COLO829 (cell line): ENCODE measurements at regions not wholly inside any gene's neighbourhood (a gene's known extent, or its start where the extent isn't known, plus 50 kb on each side); places are given as distances from the start of the nearest gene placed in this dataset.
A peak's percentile ranks its signal among the peaks of the same experiment; 100 is the strongest.

Source experiments
- DNase-seq: peaks from one replicate; pipeline ENCODE4 v3.0.0; 2012; ENCODE audit warnings: low spot score

DNA sequence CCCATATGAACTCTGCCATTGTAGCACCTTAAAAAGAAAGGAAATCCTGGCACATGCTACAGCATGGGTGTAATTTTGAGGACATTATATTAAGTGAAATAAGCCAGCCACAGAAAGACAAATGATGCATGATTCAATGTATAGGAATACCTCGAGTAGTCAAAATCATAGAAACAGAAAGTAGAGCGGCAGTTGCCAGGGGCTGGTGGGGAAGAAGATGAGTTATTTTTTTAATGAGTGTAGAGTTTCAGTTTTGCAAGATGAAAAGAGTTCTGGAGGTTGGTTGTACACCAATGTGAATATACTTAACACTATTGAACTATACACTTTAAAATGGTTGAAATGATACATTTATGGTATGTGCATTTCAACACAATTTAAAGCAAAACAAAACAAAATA, 133.0 kb downstream of the ZDHHC21 start:
- no peak for DNase-seq

GRCh38 chr9:14554886-14555285, 138.3 kb downstream of the ZDHHC21 start:
- no peak for DNase-seq

DNA sequence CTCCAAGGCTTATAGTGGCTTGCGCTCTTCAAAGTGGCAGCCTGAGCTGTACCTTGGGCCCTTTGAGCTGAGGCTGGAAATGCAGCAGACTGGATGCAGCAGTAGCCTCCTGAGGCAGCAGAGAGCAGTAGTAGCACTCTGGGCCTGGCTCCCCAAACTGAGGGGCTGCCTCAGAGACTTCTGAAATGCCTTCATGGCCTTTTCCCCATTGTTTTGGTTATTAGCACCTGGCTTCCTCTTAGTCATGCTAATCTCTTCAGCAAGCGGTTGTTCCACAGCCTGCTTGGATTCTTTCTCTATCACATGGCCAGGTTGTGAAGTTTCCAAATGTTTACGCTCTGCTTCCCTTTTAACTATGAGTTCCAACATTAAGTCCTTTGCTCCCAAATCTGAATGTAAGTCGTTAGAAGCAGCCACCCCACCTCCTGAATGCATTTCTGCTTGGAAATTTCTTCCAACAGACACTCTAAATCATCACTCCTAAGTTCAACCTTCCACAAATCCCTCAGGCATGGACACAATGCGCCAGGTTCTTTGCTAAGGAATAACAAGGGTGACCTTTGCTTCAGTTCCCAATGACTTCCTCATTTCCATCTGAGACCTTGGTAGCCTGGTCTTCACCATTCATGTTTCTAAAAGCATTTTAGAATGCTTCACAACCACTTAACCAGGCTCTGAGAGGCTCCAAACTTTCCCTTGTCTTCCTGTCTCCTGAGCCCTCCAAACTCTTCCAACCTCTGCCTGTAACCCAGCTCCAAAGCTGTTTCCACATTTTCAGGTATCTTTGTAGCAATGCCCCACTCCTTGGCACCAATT, 145.8 kb downstream of the ZDHHC21 start:
- no peak for DNase-seq

GRCh38 chr9:14546693-14547092, 146.5 kb downstream of the ZDHHC21 start:
- DNase-seq = no peak

- DNase-seq = no peak
Measured at GRCh38 chr9:14542071-14542470, 151.2 kb downstream of the ZDHHC21 start.

DNA sequence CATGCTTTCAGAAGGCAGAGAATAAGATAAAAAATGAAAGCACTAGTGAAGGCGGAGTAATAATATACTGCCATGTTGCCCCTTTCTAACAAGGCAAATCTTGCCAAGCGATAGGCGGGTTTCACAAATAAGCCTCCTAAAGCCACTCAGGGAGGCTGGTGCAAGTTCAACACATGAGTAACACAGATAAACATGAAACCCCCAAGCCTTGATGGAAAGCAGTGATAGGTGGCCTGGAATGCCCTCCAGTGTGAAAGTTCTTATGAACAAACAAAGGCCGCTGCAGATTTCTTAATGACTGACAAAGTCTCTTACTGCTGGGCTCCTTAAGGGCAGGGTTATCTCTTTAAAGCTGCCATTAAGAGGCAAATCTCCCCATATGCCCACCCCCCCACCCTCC, 154.7 kb downstream of the ZDHHC21 start:
- no peak for DNase-seq

GRCh38 chr9:14535161-14535955, 157.9 kb downstream of the ZDHHC21 start:
- no peak for DNase-seq

DNA sequence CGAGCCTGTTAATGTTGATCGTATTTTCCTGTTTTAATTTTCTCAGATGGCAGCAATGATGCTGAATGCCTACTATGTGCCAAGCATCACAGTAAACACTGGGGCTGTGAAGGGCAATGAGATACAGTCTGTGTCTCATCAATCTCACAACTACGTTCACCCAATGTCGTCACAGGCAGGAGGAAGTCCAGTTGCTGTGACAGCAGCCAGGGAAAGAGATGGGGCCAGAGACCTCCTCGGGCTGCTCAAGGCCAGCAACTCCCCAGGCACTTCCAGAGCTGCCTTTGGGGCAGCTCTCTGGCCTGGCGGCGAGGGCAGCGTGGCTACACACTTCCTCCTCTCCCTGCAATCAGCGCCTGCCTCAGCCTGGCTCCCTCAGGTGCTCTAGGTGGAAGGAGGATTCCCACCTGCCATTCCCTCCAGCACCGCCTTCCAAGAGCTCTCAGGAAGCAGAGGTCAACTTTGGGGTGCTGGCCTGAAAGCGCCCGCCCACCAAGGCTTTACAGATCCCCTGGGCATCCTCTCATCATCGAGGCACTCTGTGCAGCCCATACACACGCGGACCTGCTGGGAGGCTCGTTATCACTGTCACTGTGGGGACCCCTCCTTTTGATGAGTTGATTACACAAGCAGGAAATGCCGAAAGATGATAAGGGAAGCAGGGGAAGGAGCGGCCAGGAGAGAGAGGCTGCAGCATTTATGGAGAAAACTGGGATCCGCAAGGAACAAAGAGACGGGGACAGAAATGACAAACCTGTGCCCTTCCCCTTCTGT, 159.2 kb downstream of the ZDHHC21 start:
- no peak for DNase-seq

DNA sequence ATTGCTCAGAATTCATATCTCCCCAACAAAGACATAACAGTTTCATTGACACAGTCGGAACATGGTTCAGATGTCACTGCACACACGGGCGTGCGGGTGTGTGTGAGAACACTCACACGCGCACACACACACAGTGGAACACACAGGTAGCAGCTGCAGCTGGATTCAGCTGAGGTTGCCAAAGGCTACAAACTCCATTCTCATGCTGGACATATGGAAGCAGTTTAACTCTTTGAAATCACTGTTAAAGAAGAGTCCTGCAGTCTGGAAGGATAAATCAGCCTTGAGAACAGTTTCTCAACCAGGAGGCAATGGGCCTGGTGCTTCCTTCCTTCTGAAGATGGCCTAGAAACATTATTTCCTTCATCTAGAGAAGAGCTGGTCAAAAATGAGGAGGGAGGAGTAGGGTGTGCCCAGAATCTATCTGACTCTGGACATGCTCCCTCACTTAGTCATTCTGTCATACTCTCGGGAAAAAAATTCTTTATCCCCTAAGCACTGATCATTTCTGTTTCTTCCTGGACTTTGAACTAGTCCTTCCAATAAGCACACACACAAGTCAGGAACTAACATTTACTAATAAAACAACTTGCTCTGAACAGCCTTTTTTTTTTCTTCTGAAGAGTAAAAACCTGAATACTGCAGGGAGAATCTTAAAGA, 160.6 kb downstream of the ZDHHC21 start:
- DNase-seq = no peak

DNA sequence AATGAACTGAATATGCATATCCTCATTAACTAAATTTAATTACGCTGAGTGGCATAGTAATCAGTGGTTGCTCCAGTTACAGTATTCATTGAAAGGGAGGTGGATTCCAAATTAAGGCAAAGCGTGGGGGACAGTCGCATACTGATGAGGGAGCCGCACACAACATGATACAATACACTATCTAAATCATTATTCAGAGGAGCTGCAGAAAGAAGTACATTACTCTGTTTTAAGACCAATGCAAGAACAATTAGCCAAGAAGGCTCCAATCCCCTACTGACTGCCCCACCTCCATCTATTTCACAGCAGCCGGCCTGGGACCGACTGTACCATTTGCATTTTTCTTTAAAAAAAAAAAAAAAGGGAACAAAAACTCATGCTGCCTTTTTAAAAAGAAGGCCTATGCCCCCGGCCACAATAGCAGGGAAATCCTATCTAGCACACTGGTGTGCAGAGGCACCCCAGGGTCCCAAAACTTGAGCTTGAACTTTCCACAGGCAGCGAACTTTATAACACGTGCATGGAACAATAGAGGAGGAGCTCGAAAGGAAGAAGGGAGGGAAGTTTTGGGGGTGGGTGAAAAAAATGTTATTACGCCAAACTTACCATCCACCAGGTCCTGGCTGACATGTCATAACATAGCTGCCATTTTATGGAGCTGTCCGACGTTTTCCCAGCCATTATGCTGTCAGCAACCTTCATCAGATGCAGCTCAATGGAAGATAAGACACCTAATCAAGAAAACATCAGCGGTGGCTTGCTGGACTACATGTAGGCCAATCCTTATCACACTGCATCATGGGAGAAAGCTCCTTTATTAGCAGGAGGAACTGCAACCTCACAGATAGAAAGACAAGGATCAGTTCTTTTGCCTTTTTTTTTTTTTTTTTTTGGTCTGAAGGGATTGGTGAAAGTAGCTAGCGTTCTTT, 161.6 kb downstream of the ZDHHC21 start:
- no peak for DNase-seq

GRCh38 chr9:14530841-14531240, 162.4 kb downstream of the ZDHHC21 start:
- peak; percentile 13 for DNase-seq

DNA sequence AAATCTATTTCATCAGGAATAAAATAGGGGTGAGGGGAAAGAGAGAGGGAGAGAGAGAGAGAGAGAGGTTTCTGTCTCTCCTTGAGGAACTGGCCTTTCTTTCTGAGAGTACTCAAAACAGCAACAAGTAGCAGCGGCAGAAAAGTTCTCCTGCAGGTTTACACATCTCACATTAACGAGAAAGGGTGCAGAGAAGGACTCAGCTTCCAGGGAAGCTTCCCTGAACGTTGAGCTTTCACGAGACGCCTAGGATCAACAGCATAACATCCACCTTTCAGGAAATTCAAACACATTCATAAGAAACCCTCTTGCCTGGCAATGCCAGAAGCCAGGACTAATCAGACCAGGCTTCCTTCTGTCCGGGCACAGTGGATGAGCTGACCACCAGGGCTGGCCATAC, 162.9 kb downstream of the ZDHHC21 start:
- no peak for DNase-seq

- no peak for DNase-seq
Measured at GRCh38 chr9:14529629-14530028, 163.6 kb downstream of the ZDHHC21 start.

GRCh38 chr9:14529054-14529453, 164.2 kb downstream of the ZDHHC21 start:
- DNase-seq = no peak

DNA sequence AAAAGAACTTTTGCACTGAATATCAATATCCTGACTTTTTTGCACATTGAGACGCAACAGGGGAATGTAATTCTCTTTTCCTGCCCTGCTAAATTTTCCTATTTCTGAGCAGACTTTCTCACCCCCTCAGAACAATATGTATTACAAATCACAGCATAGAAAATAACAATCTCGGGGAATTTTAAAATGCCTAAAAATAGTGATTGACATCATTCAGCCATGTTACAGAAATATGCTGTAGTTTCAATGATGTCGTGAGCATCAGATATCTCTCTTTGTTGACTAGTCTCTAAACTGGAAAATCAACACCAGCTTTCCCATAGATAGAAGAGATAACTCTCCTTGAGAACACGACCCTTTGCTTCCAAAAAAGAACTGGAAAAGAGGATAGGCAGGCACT, 166.7 kb downstream of the ZDHHC21 start:
- DNase-seq = no peak

DNA sequence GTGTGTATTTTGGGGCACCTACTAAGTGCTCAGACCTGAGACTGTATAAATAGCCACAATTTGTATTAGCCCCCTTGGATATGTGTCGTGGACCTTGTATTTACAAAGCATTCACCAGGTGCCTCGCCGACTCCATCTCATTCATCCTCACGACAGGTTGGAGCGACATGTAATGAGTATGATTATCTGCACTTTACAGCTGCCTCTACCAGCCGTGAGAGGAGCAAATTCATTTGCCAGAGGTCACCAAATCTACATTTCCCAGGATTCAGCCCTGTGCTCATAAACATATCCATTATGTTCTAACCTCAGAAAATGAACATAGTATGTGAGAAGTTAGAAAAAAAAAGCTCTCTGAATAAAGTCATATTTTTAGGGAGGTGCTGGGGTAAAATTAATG, 167.4 kb downstream of the ZDHHC21 start:
- DNase-seq = no peak

DNA sequence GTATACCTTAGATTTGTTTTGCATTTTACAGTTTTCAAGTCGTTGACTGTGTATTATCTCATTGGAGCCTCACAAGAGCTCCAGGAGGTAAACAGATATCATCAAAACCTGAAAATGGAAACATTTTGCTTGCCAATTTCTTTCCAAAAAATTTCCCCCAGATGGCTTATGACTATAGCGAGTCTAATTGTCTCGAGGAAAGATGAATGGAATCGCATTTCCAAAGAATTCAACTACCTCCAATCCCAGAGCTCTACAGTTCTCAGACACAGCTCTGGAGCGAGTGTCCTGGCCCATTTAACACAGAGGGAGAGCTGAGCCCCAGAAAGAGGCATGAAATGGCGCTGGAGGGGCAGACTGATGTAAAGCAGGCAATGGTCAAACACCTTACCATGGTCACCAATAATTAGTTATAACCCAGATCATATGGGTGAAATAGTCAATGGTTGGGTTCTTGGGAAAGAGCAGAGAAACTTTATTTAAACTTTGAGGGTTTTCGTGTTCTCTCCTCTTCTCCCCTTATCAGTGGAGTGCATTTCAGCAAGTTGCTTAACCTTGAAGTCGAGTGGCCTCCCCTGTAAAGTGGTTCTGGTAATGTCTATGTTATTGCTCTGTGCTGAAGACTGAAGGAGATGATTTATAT, 168.2 kb downstream of the ZDHHC21 start:
- DNase-seq = no peak

GRCh38 chr9:14523545-14523944, 169.7 kb downstream of the ZDHHC21 start:
- DNase-seq = no peak

DNA sequence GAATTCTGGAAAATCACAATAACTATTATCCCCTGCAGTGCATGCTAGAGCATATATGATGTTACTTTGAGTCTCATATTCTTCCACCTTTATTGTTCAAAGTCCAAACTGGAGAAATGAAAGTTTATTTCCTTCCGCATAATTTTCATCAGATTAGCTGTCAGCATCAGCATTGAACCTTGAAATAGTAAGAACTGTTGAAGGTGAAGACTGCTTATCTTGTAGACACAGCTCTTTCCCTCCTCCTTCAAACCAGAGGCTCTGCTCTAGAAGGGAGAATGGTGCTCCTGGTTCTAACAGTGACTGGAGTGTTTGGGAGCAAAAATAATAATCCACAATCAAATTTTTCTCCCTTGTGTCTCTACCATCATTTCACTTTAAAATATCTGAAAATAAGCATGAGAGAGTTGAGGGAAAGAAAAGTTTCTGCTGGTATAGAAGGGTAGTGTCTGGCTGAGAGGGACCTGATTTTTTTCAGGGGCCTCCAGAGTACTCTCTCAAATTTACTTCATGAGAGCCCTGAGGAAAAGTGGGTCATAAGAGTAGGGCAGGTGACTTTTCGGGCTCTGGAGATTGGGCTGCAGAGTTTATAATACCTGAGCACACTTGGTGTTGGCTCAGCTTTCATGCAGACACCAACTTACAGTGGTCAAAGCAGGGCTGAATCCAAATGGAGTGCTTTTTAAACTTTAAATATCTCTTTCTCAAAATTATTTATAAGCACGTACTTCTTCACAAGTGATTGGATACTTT, 170.4 kb downstream of the ZDHHC21 start:
- DNase-seq = no peak

DNA sequence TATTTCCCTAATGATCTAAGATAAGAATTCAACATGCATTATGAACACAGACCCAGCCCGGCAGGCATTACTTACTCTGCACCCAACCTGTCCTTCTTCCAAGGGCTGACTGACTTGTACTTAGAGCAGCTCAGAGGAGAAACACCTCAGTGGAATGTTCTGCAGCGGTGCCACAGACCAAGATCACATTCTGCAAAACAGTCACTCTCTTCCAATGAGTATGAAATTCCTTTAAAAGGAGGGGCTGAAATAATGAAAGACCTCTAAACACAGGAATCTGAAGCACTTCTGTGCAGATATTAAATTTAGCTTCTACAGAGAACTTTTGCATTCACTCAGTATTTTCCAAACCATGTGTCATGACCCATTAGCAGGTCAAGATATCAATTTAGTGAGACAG, 172.9 kb downstream of the ZDHHC21 start:
- DNase-seq = no peak
